IPS DF 6.9 (cell line): ENCODE measurements at regions not wholly inside any gene's neighbourhood (a gene's known extent, or its start where the extent isn't known, plus 50 kb on each side); places are given as distances from the start of the nearest gene placed in this dataset.
"Not testable (repeated sequence)": the region's sequence is repeated elsewhere in the genome, so short reads cannot be mapped to it uniquely, and the experiment has no call there.

Source experiments
- DNase-seq: peaks from one replicate; pipeline ENCODE4 v3.0.0-alpha.2; 2013; ENCODE audit warnings: low read depth, low spot score
- H3K27ac ChIP-seq: one replicate; pipeline ENCODE4 v1.5.1; 2013; ENCODE audit warnings: low read length, control low read depth
- H3K27me3 ChIP-seq: 2 replicates; pipeline ENCODE4 v1.6.1; 2013; ENCODE audit warnings: mild to moderate bottlenecking, low read length; ENCODE audit not compliant: control insufficient read depth, insufficient read depth
- H3K36me3 ChIP-seq: 2 replicates; pipeline ENCODE4 v1.6.1; 2013; ENCODE audit warnings: low read length; ENCODE audit not compliant: control insufficient read depth, insufficient read depth
- H3K4me1 ChIP-seq: 2 replicates; pipeline ENCODE4 v1.6.1; 2013; ENCODE audit warnings: low read length; ENCODE audit not compliant: control insufficient read depth, insufficient read depth
- H3K4me3 ChIP-seq: 2 replicates; pipeline ENCODE4 v1.5.1; 2013; ENCODE audit warnings: mild to moderate bottlenecking, low read length
- H3K9me3 ChIP-seq: 2 replicates; pipeline ENCODE4 v1.6.1; 2013; ENCODE audit warnings: low read length, inconsistent platforms; ENCODE audit not compliant: control insufficient read depth, insufficient read depth
- WGBS: extraction: QIAGEN DNeasy Blood & Tissue Kit; methylation state at CpG from one replicate; pipeline ENCODE4 v1.1.7; 2013; ENCODE audit warnings: mixed read lengths, missing lambda C conversion rate; ENCODE audit not compliant: insufficient read length, insufficient coverage; 5-methylcytosine and 5-hydroxymethylcytosine counted together

- no peaks in the 10 kb centered on the region for H3K36me3 ChIP-seq
- no CpG with 5 or more reads among the region's 2 CpGs for WGBS
- no peaks in the 10 kb centered on the region for H3K9me3 ChIP-seq
Observed at GRCh38 chrY:19015213-19015612, 241.7 kb upstream of the HSFY2 start.

GRCh38 chrY:19012985-19013384, 239.4 kb upstream of the HSFY2 start:
- no CpG with 5 or more reads among the region's 2 CpGs for whole genome bisulfite sequencing
- Histone ChIP-seq H3K4me3 (no peak overlapping the region), H3K36me3 (no peaks in the 10 kb centered on the region), H3K27ac (no peak overlapping the region), H3K4me1 (no peaks in the 10 kb centered on the region), H3K27me3 (no peaks in the 10 kb centered on the region), H3K9me3 (no peaks in the 10 kb centered on the region)
- no peak for DNase-seq

More at GRCh38 chrY:19015213-19015612, 241.7 kb upstream of the HSFY2 start:
- no peak overlapping the region for H3K4me3 ChIP-seq
- H3K4me1 ChIP-seq, result no peaks in the 10 kb centered on the region
- H3K27ac ChIP-seq, result no peak overlapping the region
- no peaks in the 10 kb centered on the region for H3K27me3 ChIP-seq
- DNase-seq, result no peak

GRCh38 chrY:19011605-19012090, 238.1 kb upstream of the HSFY2 start:
- no peak overlapping the region for H3K4me3 ChIP-seq
- no peaks in the 10 kb centered on the region for H3K27me3 ChIP-seq
- no peaks in the 10 kb centered on the region for H3K36me3 ChIP-seq
- no peaks in the 10 kb centered on the region for H3K9me3 ChIP-seq
- no peak overlapping the region for H3K27ac ChIP-seq
- DNase-seq, result no peak
- no peaks in the 10 kb centered on the region for H3K4me1 ChIP-seq
- no CpG with 5 or more reads among the region's 3 CpGs for WGBS

- Histone ChIP-seq H3K36me3 (no peaks in the 10 kb centered on the region), H3K27me3 (no peaks in the 10 kb centered on the region), H3K27ac (no peak overlapping the region), H3K9me3 (no peaks in the 10 kb centered on the region), H3K4me3 (no peak overlapping the region), H3K4me1 (no peaks in the 10 kb centered on the region; the same call in 1 of the 2 replicates)
- WGBS, result no CpG with 5 or more reads among the region's 2 CpGs
- no peak for DNase-seq
Observed at GRCh38 chrY:19006234-19006633, 232.7 kb upstream of the HSFY2 start.

- Histone ChIP-seq H3K9me3 (no peaks in the 10 kb centered on the region), H3K4me3 (no peak overlapping the region), H3K27ac (no peak overlapping the region), H3K4me1 (no peaks in the 10 kb centered on the region; the same call in 1 of the 2 replicates), H3K27me3 (no peaks in the 10 kb centered on the region), H3K36me3 (no peaks in the 10 kb centered on the region)
- DNase-seq, result no peak
- WGBS, result no CpG with 5 or more reads among the region's 7 CpGs
Observed at GRCh38 chrY:19005579-19005978, 232.0 kb upstream of the HSFY2 start.

GRCh38 chrY:18997635-18998240, 224.2 kb upstream of the HSFY2 start:
- Histone ChIP-seq H3K9me3 (no peaks in the 10 kb centered on the region), H3K27ac (no peak overlapping the region)
- no CpG with 5 or more reads among the region's 2 CpGs for WGBS

DNA sequence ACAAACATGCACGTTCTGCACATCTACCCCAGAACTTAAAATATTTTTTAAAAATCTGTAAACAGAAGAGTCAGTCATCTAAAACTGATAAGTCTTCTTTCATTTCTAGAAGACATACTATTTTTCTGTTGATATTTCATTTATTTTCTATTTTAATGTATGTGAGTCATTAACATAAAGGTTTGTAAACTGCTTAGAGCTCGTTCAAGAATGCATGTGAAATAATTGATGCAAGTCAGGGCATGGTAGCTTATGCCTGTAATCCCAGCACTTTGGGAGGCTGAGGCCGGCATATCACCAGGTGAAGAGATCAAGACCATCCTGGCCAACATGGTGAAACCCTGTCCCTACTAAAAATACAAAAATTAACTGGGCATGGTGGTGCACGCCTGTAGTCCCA, 219.9 kb upstream of the HSFY2 start:
- Histone ChIP-seq H3K4me1 (no peaks in the 10 kb centered on the region), H3K4me3 (no peak overlapping the region), H3K27me3 (no peaks in the 10 kb centered on the region), H3K36me3 (no peaks in the 10 kb centered on the region), H3K9me3 (no peaks in the 10 kb centered on the region), H3K27ac (no peak overlapping the region)
- DNase-seq, result no peak
- WGBS, result no CpG with 5 or more reads among the region's 4 CpGs

More at GRCh38 chrY:18997635-18998240, 224.2 kb upstream of the HSFY2 start:
- Histone ChIP-seq H3K4me3 (no peak overlapping the region), H3K4me1 (no peaks in the 10 kb centered on the region), H3K27me3 (no peaks in the 10 kb centered on the region), H3K36me3 (no peaks in the 10 kb centered on the region)
- no peak for DNase-seq

- not testable (repeated sequence) for H3K4me3 ChIP-seq, H3K4me1 ChIP-seq, H3K36me3 ChIP-seq, H3K27ac ChIP-seq, H3K9me3 ChIP-seq, H3K27me3 ChIP-seq, DNase-seq
- no CpG with 5 or more reads among the region's 52 CpGs for WGBS
Observed at GRCh38 chrY:18992684-18993083, 219.1 kb upstream of the HSFY2 start.

GRCh38 chrY:18989356-18989755, 215.8 kb upstream of the HSFY2 start:
- no peaks in the 10 kb centered on the region for H3K27me3 ChIP-seq
- no peaks in the 10 kb centered on the region for H3K36me3 ChIP-seq
- H3K27ac ChIP-seq, result no peak overlapping the region
- no peaks in the 10 kb centered on the region for H3K4me1 ChIP-seq
- WGBS, result no CpG with 5 or more reads among the region's 2 CpGs
- no peak for DNase-seq
- no peaks in the 10 kb centered on the region for H3K9me3 ChIP-seq
- no peak overlapping the region for H3K4me3 ChIP-seq

- no peaks in the 10 kb centered on the region for H3K36me3 ChIP-seq
- no peak overlapping the region for H3K4me3 ChIP-seq
- H3K9me3 ChIP-seq, result no peaks in the 10 kb centered on the region
- no peak for DNase-seq
- H3K27ac ChIP-seq, result no peak overlapping the region
- WGBS, result no CpG with 5 or more reads among the region's 1 CpG
- no peaks in the 10 kb centered on the region for H3K27me3 ChIP-seq
- H3K4me1 ChIP-seq, result no peaks in the 10 kb centered on the region
Observed at GRCh38 chrY:18966001-18966400, 192.5 kb upstream of the HSFY2 start.

- Histone ChIP-seq H3K9me3 (no peaks in the 10 kb centered on the region), H3K27ac (no peak overlapping the region), H3K36me3 (no peaks in the 10 kb centered on the region), H3K27me3 (no peaks in the 10 kb centered on the region), H3K4me1 (no peaks in the 10 kb centered on the region), H3K4me3 (no peak overlapping the region)
- no peak for DNase-seq
- WGBS, result no CpG with 5 or more reads among the region's 4 CpGs
Observed at GRCh38 chrY:18958846-18959245, 185.3 kb upstream of the HSFY2 start.
